ENCODE measurements at regions not wholly inside any gene's neighbourhood (a gene's known extent, or its start where the extent isn't known, plus 50 kb on each side); places are given as distances from the start of the nearest gene placed in this dataset.

GRCh38 chr7:26918241-26918640 lies 53.9 kb upstream of the SKAP2 start:
- H3K4me1 ChIP-seq, result peaks cover 0 to 40% (median 8%) of the 10 kb centered on the region in 4 donors
- no peak overlapping the region for H3K4me3 ChIP-seq
- H3K27ac ChIP-seq (replicated peaks in 1 of 4), result no peak overlapping the region
- intact Hi-C loops (cut with DNase I), result no loop called here
- H3K36me3 ChIP-seq, result no peaks in the 10 kb centered on the region
- no peaks in the 10 kb centered on the region for H3K9me3 ChIP-seq
- no peak for DNase-seq (ENCODE audit: extremely low spot score)
- TF ChIP-seq POLR2A (IDR thresholded peaks at IDR 0.05; ENCODE audit: low read depth), result no peak
- TF ChIP-seq POLR2AphosphoS5 (IDR thresholded peaks at IDR 0.05), result no peak
- no peak for TF ChIP-seq EP300 (IDR thresholded peaks at IDR 0.05)
- no peak for TF ChIP-seq CTCF (IDR thresholded peaks at IDR 0.05)
- H3K27me3 ChIP-seq, result no peaks in the 10 kb centered on the region

DNA sequence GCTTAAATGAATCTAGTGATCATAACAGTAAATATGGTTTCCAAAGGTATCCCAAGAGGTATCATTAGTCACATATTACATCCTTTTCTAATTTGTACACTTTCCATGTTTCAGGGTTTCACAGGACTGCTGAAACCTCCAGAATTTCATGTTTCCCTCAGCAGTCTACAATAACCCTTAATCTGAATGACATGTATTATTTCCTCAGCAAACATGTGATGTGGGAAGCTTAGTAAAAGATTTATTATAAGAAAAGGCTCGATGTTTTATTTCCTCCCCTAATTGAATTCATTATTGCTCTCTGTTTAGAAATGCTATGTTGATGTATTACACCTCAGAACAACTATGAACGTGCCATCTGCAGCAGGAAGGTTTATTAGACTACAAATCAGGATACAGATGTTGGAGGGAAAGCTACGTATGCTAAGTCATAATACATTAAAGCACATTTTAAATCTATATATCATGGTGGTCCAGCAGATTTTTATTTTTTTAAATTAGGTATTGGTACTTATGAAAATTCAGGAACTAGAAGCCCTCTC lies 52.5 kb upstream of the SKAP2 start:
- WGBS, result 73% methylated on average over 3 of the region's 3 CpGs
- no peak for TF ChIP-seq POLR2A (IDR thresholded peaks at IDR 0.05; ENCODE audit: low read depth)

DNA sequence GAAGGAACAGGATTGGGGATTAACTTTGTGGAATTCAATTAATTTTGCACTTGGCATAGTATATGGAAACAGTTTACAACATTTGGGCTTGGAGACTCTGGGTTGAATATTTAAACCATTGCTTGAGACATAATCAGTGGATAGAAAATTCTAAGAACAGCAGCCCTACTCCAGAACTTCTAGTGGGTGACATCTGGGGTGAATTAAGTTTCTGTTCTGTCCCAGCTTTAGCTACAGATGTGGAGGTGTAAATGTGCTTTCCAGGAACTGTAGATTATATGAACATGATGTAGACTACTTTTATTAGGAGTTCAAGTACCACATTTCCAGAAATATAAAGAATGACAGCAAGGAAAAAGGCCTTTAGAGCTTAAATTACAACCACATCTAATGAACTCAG lies 51.9 kb upstream of the SKAP2 start:
- TF ChIP-seq POLR2AphosphoS5 (IDR thresholded peaks at IDR 0.05), result no peak
- Histone ChIP-seq H3K4me1 (peaks cover 0 to 44% (median 15%) of the 10 kb centered on the region in 4 donors), H3K27me3 (no peaks in the 10 kb centered on the region), H3K4me3 (no peak overlapping the region), H3K27ac (replicated peaks in 1 of 4) (no peak overlapping the region), H3K9me3 (no peaks in the 10 kb centered on the region), H3K36me3 (no peaks in the 10 kb centered on the region)
- no peak for DNase-seq (ENCODE audit: extremely low spot score)
- intact Hi-C loops (cut with DNase I), result no loop called here

More for the DNA sequence above, 52.5 kb upstream of the SKAP2 start:
- H3K4me3 ChIP-seq, result no peak overlapping the region
- DNase-seq (ENCODE audit: extremely low spot score), result no peak
- no peaks in the 10 kb centered on the region for H3K36me3 ChIP-seq
- H3K9me3 ChIP-seq, result no peaks in the 10 kb centered on the region
- no peaks in the 10 kb centered on the region for H3K27me3 ChIP-seq
- no peak overlapping the region for H3K27ac ChIP-seq (replicated peaks in 1 of 4)
- intact Hi-C loops (cut with DNase I), result no loop called here
- H3K4me1 ChIP-seq, result peaks cover 0 to 44% (median 15%) of the 10 kb centered on the region in 4 donors
